HG02870 (cell line): ENCODE measurements at regions not wholly inside any gene's neighbourhood (a gene's known extent, or its start where the extent isn't known, plus 50 kb on each side); places are given as distances from the start of the nearest gene placed in this dataset.

ENCODE experiments used
- ATAC-seq: cut with Tn5 transposase; IDR thresholded peaks from one replicate; pipeline ENCODE4 v1.9.1; 2021; ENCODE audit warnings: mild to moderate bottlenecking, moderate library complexity; ENCODE audit not compliant: unreplicated experiment

GRCh38 chr6:164130151-164130550, 715.6 kb downstream of the QKI start:
- no peak for ATAC-seq

DNA sequence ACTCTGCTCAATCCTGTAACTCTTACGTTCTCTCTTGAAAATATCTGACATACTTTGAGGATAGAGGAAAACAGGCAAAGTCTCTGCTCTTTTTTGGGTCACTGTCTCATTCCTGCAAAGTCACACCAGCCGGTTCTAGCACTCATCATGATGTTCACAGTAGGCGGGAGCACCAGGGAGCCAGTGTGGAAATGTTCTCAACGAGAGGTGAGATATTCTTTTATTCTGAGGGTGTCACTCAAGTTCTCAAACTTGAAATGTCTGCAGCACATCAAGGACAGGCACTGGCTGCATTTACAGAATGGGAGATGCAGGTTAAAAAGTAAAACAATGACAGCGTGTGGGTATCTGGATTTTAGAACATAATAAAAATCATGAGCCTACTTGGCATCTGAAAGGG, 714.7 kb downstream of the QKI start:
- ATAC-seq = no peak

- ATAC-seq = no peak
Observed at GRCh38 chr6:164128101-164128500, 713.6 kb downstream of the QKI start.

- ATAC-seq = no peak
Observed at GRCh38 chr6:164124986-164125385, 710.5 kb downstream of the QKI start.

GRCh38 chr6:164124473-164124872, 710.0 kb downstream of the QKI start:
- ATAC-seq = no peak

- no peak for ATAC-seq
Observed at GRCh38 chr6:164122109-164122508, 707.6 kb downstream of the QKI start.

DNA sequence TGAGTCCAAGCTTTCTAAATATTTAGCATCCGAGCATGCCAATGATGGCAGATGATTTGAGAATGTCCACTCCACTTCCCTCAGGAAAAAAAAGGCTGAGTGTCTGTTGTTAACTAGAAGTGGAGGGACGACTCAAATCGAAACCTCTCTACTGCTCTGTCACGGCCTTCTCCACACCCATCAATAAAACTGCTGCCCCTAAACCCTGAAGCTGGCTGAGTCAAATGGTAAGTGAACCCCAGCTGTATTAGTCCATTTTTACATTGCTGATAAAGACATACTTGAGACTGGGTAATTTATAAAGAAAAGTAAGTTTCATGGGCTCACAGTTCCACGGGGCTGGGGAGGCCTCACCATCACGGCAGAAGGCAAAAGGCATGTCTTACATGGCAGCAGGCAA, 707.0 kb downstream of the QKI start:
- peak; percentile 45 for ATAC-seq

DNA sequence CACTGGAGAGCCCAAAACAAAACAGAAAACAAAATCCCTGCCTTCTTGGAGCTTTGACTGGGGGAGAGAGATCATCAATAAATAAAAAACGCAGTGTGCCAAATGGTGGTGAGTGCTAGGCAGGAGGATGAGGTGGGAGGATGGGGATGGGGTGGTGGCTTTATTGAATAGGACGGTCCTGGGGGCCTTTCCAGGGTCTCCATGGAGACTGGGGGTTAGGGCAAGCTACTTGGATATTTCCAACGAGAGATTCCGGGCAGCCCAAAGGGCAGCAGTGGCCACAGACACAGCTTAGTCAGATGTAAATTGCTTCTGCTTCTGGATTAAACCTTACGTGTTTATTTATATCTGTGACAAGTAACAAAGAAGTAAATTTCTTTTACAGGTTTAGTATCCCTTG, 700.1 kb downstream of the QKI start:
- ATAC-seq = no peak

DNA sequence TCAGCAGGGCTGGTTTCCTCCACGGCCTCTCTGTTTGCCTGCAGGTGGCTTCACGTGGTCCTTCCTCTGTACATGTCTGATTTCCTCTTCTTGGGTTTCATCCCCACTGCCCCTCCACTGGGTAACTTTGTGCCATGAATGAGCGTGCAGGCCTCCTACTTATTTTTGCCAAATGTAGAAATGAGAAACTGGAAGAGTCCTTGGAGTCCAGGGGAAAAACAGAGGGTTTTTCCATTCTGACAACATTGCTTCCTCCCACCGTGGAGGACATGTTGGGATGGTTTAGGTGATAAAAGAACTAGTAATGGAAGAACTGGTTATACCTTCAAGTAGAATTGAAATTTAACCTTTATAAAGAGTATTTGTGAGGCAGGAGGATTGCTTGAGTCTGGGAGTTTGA, 699.5 kb downstream of the QKI start:
- ATAC-seq = no peak

DNA sequence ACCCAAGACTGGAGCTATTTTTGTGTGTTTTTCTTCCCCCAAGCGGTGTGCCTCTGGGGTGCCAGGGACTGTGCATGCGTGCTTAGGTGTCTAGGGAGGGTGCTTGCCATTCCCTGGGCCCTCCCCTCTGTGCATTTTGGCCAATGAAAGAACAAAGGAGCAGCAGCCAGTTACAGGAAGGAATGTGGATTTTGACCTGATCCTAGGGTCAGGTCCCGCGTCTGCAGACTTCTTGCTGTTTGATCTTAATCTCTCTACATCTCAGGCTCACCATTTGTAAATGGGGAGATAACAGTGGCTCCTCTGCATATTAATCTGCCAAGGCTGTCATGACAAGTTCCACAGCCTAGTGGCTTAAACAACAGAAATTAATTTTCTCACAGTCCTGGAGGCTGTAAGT, 699.1 kb downstream of the QKI start:
- no peak for ATAC-seq

GRCh38 chr6:164109770-164110140, 695.2 kb downstream of the QKI start:
- ATAC-seq = no peak

GRCh38 chr6:164108869-164109769, 694.6 kb downstream of the QKI start:
- no peak for ATAC-seq

- ATAC-seq = no peak
Observed at GRCh38 chr6:164108092-164108491, 693.6 kb downstream of the QKI start.

DNA sequence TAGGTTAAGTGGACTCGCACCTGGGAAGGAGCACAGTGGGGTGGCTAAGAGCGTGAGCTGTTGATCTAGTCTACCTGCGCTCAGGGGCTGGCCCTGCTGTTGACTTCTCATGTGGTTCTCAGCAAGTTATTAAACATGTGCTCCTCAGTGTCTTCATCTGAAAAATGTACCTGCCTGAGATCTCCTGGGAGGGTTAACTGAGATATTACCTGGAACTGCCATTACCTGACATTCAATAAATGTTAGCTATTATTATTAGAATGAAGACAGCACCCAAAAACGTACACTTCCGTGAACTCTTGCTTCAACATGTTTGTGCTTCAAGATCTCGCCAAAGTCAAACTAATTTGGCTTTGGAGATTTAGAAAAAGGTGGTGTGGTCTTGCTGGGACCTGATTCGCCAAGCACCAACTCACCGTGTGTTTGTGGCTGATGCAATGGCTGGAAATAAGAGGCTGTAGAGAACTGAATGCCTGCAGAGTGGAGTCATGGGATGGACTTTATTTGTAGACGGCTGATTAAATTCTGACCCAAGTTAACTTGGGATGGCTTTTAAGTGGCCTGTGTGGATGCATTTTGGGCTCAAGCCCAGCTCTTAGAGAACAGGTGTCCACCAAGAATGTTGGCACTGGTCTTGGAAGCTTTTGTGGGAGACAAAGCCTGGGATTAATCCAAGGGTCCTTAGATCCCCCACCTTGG, 692.9 kb downstream of the QKI start:
- ATAC-seq = no peak

- no peak for ATAC-seq
Observed at GRCh38 chr6:164106345-164106769, 691.8 kb downstream of the QKI start.

DNA sequence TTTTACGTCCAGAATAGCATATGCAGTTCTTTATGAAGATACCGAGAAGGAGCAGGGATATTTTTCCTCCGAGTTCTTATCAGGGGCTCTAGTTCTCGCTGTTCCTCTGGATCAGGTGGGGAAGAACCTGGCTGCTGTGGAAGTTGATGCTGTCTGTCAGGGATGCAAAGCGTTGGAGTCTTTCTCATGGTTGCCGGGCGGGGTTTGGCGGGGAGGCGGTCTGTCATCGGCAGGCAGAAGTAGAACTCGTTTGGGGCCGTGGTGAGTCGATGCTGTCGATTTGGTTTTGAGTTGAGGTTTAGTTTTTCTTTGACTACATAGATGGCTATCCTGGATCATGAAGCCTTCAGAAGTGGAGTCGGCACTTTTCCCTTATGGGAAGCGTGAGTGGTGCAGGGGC, 691.2 kb downstream of the QKI start:
- ATAC-seq = no peak

DNA sequence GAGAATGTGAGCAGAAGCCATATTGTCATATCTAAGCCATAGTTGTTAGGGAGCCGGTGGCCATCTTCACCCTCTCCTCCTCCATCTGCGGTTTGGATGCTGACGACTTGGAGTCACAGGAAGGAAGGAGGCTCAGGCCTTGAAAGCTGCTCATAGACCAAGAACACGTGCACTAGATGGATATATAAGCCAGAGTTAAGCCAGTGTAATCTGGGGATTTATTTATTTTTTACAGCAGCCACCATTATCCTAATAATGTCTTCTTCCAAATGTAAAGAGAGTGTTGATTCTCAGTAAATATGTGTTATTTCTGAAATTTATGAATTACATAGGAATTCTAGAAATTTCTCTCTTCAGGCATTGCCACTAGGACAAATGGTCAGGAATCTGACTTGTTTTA, 689.9 kb downstream of the QKI start:
- no peak for ATAC-seq

- no peak for ATAC-seq
Observed at GRCh38 chr6:164102693-164103092, 688.2 kb downstream of the QKI start.

DNA sequence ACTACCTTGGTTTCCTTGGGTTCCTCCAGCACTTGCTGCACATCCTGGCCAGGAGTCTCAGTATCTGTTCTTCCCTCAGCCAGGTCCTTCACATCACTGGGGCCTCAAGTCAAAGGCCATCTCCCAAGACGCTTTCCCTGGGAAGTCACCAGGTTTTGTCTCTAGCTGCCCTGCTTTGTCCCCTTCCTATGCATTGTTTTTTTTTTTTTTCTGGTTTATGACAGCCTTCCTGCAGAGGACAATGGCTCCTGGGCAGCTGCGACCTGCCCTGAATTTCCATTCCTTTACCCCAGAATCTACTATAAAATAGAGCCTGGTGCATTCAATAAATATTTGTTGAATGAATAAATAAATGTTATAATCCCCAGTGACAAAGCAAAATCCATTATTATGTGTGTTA, 687.3 kb downstream of the QKI start:
- ATAC-seq = no peak

DNA sequence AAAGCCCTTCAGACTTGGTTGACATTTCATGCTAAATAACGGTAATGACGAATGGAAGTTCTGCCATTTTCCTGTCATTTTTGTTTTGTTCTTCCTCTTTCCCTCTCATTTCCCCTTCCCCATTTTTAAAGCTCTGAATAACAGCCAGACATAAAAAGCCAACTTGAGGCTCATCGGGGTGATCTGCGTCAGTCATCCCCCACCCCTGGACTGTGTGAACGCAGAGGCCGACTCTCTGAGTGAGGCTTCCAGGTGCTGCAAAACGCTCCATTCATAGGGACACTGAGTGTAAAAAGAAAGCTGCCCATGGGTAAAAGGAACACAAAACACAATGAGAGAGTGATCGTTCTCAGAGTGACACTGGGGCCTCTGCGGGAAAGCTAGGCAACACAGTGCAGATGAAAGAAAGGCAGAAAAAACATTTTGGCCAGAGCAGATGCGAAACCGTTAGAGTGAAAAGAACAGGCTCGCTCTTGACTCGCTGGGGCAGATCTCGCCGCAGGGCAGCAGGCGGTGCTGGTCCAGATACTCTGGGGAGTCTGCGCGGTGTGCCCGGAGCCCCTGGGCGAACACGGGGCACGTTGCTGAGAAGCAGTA, 684.8 kb downstream of the QKI start:
- ATAC-seq = no peak

- no peak for ATAC-seq
Observed at GRCh38 chr6:164098857-164099267, 684.3 kb downstream of the QKI start.
